SU-DHL-6 (cell line): ENCODE measurements at regions not wholly inside any gene's neighbourhood (a gene's known extent, or its start where the extent isn't known, plus 50 kb on each side); places are given as distances from the start of the nearest gene placed in this dataset.

Experiments
- CTCF ChIP-seq: fragments of 200-600 bp; sonication (generic); IDR thresholded peaks from one replicate; pipeline ENCODE4 v1.5.1; 2017; ENCODE audit warnings: antibody characterized with exemption, mild to moderate bottlenecking, low read length, moderate library complexity; ENCODE audit not compliant: insufficient read depth, poor library complexity, severe bottlenecking
- EZH2phosphoT487 ChIP-seq: fragments of 200-600 bp; sonication (generic), shearing (Covaris generic); conservative IDR thresholded peaks from 2 replicates; pipeline ENCODE4 v1.6.1; 2018; ENCODE audit warnings: mild to moderate bottlenecking, antibody characterized with exemption, low read length, moderate library complexity, mixed read lengths

- TF ChIP-seq CTCF (no peak), EZH2phosphoT487 (no peak)
Measured at GRCh38 chr4:63583561-63583960, 825.7 kb downstream of the TECRL start.
